ENCODE measurements at regions not wholly inside any gene's neighbourhood (a gene's known extent, or its start where the extent isn't known, plus 50 kb on each side); places are given as distances from the start of the nearest gene placed in this dataset.

- TF ChIP-seq, protein P1, sequence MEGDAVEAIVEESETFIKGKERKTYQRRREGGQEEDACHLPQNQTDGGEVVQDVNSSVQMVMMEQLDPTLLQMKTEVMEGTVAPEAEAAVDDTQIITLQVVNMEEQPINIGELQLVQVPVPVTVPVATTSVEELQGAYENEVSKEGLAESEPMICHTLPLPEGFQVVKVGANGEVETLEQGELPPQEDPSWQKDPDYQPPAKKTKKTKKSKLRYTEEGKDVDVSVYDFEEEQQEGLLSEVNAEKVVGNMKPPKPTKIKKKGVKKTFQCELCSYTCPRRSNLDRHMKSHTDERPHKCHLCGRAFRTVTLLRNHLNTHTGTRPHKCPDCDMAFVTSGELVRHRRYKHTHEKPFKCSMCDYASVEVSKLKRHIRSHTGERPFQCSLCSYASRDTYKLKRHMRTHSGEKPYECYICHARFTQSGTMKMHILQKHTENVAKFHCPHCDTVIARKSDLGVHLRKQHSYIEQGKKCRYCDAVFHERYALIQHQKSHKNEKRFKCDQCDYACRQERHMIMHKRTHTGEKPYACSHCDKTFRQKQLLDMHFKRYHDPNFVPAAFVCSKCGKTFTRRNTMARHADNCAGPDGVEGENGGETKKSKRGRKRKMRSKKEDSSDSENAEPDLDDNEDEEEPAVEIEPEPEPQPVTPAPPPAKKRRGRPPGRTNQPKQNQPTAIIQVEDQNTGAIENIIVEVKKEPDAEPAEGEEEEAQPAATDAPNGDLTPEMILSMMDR (IDR thresholded peaks at IDR 0.05 in 2 of 3, conservative IDR thresholded peaks at IDR 0.05 in 1 of 3; ENCODE audit: borderline replicate concordance in 1 of 3, insufficient read depth in 1 of 3, low read depth in 2 of 3, low read length in 2 of 3), result no peak
- TF ChIP-seq POLR2A (IDR thresholded peaks at IDR 0.05; ENCODE audit: borderline replicate concordance, extremely low read depth, insufficient read depth, insufficient read length) (no peak), POLR2AphosphoS5 (IDR thresholded peaks at IDR 0.05; ENCODE audit: low read depth, low read length) (no peak), CBX3 (IDR thresholded peaks at IDR 0.05; ENCODE audit: low read depth) (no peak), CEBPB (IDR thresholded peaks at IDR 0.05; ENCODE audit: low read depth) (no peak), EZH2phosphoT487 (IDR thresholded peaks at IDR 0.05; ENCODE audit: borderline replicate concordance) (no peak), SP1 (IDR thresholded peaks at IDR 0.05; ENCODE audit: low read depth) (no peak)
- TF ChIP-seq, protein P2, sequence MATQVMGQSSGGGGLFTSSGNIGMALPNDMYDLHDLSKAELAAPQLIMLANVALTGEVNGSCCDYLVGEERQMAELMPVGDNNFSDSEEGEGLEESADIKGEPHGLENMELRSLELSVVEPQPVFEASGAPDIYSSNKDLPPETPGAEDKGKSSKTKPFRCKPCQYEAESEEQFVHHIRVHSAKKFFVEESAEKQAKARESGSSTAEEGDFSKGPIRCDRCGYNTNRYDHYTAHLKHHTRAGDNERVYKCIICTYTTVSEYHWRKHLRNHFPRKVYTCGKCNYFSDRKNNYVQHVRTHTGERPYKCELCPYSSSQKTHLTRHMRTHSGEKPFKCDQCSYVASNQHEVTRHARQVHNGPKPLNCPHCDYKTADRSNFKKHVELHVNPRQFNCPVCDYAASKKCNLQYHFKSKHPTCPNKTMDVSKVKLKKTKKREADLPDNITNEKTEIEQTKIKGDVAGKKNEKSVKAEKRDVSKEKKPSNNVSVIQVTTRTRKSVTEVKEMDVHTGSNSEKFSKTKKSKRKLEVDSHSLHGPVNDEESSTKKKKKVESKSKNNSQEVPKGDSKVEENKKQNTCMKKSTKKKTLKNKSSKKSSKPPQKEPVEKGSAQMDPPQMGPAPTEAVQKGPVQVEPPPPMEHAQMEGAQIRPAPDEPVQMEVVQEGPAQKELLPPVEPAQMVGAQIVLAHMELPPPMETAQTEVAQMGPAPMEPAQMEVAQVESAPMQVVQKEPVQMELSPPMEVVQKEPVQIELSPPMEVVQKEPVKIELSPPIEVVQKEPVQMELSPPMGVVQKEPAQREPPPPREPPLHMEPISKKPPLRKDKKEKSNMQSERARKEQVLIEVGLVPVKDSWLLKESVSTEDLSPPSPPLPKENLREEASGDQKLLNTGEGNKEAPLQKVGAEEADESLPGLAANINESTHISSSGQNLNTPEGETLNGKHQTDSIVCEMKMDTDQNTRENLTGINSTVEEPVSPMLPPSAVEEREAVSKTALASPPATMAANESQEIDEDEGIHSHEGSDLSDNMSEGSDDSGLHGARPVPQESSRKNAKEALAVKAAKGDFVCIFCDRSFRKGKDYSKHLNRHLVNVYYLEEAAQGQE (IDR thresholded peaks at IDR 0.05; ENCODE audit: low read depth), result no peak
- TF ChIP-seq, protein P3, sequence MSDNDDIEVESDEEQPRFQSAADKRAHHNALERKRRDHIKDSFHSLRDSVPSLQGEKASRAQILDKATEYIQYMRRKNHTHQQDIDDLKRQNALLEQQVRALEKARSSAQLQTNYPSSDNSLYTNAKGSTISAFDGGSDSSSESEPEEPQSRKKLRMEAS (IDR thresholded peaks at IDR 0.05), result no peak
Measured at GRCh38 chr10:89121764-89122020, 85.4 kb downstream of the CH25H start.
